Thyroid gland (tissue), 4 donors: ENCODE measurements at regions not wholly inside any gene's neighbourhood (a gene's known extent, or its start where the extent isn't known, plus 50 kb on each side); places are given as distances from the start of the nearest gene placed in this dataset.

Experiments used
- DNase-seq, 2 donors: peaks; one replicate each; pipeline ENCODE4 v3.0.0-alpha.2; 2019
- H3K27ac ChIP-seq, 3 donors: fragments of 200-600 bp; sonication (generic); 1 replicate in 2 of 3; 2 replicates in 1 of 3; pipeline ENCODE4 v1.5.1; 2016 to 2019; ENCODE audit warnings: mild to moderate bottlenecking in 1 of 3, moderate library complexity in 1 of 3
- H3K27me3 ChIP-seq: fragments of 200-600 bp; sonication (generic); one replicate; pipeline ENCODE4 v1.5.1; 2019
- H3K36me3 ChIP-seq, 2 donors: fragments of 200-600 bp; sonication (generic); one replicate each; pipeline ENCODE4 v1.5.1; 2016 to 2019
- H3K4me1 ChIP-seq, 2 donors: fragments of 200-600 bp; sonication (generic); one replicate each; pipeline ENCODE4 v1.5.1; 2017 to 2019
- H3K4me3 ChIP-seq, 3 donors: fragments of 200-600 bp; sonication (generic); replicated peaks in 1 of 3; 1 replicate in 2 of 3; 2 replicates in 1 of 3; pipeline ENCODE4 v1.5.1; 2016; ENCODE audit warnings: mild to moderate bottlenecking in 1 of 3
- H3K9me3 ChIP-seq: fragments of 200-600 bp; sonication (generic); one replicate; pipeline ENCODE4 v1.5.1; 2017
- CTCF ChIP-seq, 6 experiments: fragments of 200-600 bp in 3 of 6; fragments of 450-650 bp in 3 of 6; sonication (generic) in 3 of 6; IDR thresholded peaks; one replicate each; pipeline ENCODE4 v1.5.1; 2016 to 2019; ENCODE audit warnings: antibody characterized with exemption in 6 of 6, mild to moderate bottlenecking in 2 of 6, inconsistent platforms in 1 of 6, moderate library complexity in 1 of 6
- POLR2A ChIP-seq, 2 donors: fragments of 450-650 bp; IDR thresholded peaks; one replicate each; pipeline ENCODE4 v1.6.1; 2017; ENCODE audit warnings: antibody characterized with exemption in 2 of 2, mild to moderate bottlenecking in 2 of 2, moderate library complexity in 1 of 2
- WGBS, 2 donors: methylation state at CpG; one replicate each; pipeline ENCODE4 v1.1.5; 2017; 5-methylcytosine and 5-hydroxymethylcytosine counted together
- intact Hi-C: fragments of 100-400 bp; cut with DNase I; formaldehyde crosslinking; loops from one replicate; pipeline ENCODE4 v1.15.1; 2023

GRCh38 chr2:138447889-138448570 lies 53.5 kb upstream of the SPOPL start:
- intact Hi-C loops: no loop called here
- WGBS, 2 donors: 49 to 76% methylated on average over 2 of the region's 2 CpGs
- no peaks in the 10 kb centered on the region for H3K9me3 ChIP-seq

More at GRCh38 chr2:138447889-138448570, 53.5 kb upstream of the SPOPL start:
- no peak for TF ChIP-seq POLR2A (IDR thresholded peaks at IDR 0.05)
- no peak for TF ChIP-seq CTCF (IDR thresholded peaks at IDR 0.05)
- H3K4me1 ChIP-seq: peaks cover 0 to 4% of the 10 kb centered on the region in 2 donors
- no peak for DNase-seq
- H3K4me3 ChIP-seq: no peak overlapping the region
- no peaks in the 10 kb centered on the region for H3K27me3 ChIP-seq
- H3K36me3 ChIP-seq: no peaks in the 10 kb centered on the region
- no peak overlapping the region for H3K27ac ChIP-seq
